Activated CD4-positive, alpha-beta T cell treated with anti-CD3 and anti-CD28 coated beads for 4 hours (primary cell): ENCODE measurements at regions not wholly inside any gene's neighbourhood (a gene's known extent, or its start where the extent isn't known, plus 50 kb on each side); places are given as distances from the start of the nearest gene placed in this dataset.
A peak's percentile ranks its signal among the peaks of the same experiment; 100 is the strongest.
"Not testable (repeated sequence)": the region's sequence is repeated elsewhere in the genome, so short reads cannot be mapped to it uniquely, and the experiment has no call there.

Experiments used
- DNase-seq, 2 donors: peaks; one replicate each; pipeline ENCODE4 v3.0.0-alpha.2; 2020

- DNase-seq, result not testable (repeated sequence)
These were observed 84.9 kb upstream of the ALDH3B2 start for GRCh38 chr11:67759321-67759720.

DNA sequence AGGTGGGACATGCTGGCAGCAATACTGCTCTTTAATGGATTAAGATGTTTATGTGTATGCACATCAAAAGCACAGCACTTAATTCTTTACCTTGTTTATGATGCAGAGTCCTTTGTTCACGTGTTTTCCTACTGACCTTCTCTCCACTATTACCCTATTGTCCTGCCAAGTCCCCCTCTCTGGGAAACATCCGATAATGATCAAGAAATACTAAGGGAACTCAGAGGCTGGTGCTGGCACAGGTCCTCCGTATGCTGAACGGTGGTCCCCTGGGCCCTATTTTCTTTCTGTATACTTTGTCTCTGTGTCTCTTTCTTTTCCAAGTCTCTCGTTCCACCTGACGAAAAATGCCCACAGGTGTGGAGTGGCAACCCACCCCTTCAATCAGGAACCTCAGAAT is 84.0 kb upstream of the ALDH3B2 start:
- DNase-seq, result not testable (repeated sequence)

DNA sequence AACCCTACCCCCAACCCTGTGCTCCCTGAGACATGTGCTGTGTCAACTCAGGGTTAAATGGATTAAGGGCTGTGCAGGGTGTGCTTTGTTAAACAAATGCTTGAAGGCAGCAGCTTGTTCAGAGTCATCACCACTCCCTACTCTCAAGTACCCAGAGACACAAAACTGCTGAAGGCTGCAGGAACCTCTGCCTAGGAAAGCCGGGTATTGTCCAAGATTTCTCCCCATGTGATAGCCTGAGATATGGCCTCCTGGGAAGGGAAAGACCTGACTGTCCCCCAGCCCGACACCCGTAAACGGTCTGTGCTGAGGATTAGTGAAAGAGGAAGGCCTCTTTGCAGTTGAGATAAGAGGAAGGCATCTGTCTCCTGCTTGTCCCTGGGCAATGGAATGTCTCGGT is 83.6 kb upstream of the ALDH3B2 start:
- DNase-seq, result not testable (repeated sequence)

- DNase-seq, result not testable (repeated sequence)
These were observed 79.4 kb upstream of the ALDH3B2 start for GRCh38 chr11:67753820-67754219.

DNA sequence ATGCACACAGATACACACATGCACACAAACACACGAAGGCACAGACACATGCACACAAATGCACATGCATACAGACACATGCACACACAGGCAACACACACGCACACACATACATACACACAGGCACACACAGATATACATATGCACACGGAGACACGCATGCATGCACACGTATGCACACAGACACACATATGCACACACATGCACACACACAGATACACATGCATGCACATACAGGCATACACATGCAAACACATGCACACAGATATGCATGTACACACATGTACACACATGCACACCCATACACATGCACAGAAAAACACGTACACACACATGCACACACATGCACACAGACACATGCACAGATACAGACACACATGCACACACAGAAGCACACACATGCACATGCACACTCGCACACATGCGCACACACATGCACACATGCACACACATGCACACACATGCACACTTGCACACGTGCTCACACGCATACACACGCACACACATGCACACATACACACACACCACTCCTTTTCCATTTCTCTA is 70.8 kb upstream of the ALDH3B2 start:
- DNase-seq, result no peak

- DNase-seq, result not testable (repeated sequence)
These were observed 69.8 kb upstream of the ALDH3B2 start for GRCh38 chr11:67744231-67744630.

DNA sequence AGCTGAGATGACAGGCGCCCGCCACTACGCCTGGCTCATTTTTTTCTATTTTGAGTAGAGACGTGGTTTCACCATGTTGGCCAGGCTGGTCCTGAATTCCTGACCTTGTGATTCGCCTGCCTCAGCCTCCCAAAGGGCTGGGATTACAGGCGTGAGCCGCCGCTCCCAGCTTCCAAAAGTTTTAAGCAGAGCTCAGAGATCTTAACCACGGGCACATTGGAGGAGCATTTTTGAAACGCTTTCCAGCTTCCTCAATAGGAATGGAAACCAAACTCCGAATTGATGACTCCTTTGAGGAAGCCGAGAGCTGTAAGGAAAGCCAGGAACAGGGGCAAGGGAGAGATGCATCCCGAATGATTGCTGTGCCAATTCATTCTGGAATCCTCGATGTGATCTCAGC is 63.8 kb upstream of the ALDH3B2 start:
- not testable (repeated sequence) for DNase-seq

DNA sequence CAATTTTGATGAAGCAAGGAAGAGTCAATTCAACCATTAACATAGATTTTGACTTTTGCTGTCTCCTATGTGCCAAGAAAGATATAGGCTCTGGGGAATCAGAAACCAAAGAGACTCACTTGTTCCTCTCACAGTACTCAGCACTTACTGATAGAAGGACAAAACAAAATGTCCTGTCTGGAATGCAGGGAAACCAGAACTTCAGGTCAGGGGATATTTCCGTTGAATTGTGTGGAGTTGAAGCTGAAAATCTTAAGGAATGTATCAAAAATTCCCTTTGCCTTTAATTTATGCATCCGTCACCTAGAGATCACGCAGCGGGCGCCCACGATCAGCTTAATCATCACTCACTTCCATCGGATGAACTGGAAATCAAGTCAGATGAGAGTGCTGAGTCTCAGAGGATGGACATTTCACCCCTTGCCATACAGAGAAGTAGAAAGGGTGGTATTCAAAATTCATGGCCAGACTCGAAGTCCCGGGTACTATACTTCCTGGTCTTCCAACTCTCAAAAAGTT is 63.2 kb upstream of the ALDH3B2 start:
- not testable (repeated sequence) for DNase-seq

DNA sequence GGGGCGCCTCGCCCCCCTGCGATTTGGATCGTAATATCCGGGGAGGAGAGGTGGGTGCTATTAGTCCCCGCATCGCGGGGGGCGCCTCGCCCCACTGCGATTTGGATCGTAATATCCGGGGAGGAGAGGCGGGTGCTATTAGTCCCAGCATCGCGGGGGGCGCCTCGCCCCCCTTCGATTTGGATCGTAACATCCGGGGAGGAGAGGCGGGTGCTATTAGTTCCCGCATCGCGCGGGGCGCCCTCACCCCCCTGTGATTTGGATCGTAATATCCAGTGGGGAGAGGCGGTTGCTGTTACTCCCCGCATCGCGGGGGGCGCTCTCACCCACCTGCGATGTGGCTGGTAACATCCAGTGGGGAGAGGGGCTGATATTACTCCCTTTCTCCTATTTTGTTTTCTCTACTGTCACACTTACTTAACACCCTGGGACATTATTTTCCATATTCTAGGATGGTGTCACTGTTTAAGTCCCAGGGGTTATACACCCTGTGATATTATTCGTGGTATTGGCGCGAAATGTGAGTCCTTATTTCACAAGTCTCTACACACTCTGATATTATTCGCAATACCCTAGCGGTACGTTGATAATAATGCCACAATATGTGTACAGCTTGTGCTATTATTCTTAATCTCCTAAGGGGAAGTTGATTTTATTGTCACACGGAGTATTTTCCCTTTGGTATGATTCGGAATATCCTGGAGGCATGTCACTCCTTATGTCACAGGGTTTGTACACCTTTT is 57.8 kb upstream of the ALDH3B2 start:
- DNase-seq, result peak; percentile 12 to 19

GRCh38 chr11:67731583-67731982 is 57.2 kb upstream of the ALDH3B2 start:
- DNase-seq, result no peak

DNA sequence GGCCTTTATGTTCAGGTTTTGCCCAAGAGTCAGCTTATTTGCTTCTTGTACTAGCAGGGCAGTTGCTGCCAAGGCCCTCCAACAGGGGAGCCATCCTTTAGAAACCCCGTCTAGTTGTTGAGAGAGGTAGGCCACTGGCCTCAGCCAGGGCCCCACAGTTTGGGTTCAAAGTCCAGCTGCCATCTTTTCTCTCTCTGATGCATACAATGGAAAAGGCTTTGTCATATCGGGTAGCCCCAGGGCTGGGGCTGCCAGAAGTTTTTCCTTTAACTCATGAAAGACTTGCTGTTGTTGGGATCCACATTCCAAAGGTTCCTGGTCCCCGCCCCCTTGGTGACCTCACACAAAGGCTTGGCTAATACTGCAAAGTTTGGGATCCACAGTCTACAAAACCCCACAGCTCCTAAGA is 53.7 kb upstream of the ALDH3B2 start:
- DNase-seq, result not testable (repeated sequence)

DNA sequence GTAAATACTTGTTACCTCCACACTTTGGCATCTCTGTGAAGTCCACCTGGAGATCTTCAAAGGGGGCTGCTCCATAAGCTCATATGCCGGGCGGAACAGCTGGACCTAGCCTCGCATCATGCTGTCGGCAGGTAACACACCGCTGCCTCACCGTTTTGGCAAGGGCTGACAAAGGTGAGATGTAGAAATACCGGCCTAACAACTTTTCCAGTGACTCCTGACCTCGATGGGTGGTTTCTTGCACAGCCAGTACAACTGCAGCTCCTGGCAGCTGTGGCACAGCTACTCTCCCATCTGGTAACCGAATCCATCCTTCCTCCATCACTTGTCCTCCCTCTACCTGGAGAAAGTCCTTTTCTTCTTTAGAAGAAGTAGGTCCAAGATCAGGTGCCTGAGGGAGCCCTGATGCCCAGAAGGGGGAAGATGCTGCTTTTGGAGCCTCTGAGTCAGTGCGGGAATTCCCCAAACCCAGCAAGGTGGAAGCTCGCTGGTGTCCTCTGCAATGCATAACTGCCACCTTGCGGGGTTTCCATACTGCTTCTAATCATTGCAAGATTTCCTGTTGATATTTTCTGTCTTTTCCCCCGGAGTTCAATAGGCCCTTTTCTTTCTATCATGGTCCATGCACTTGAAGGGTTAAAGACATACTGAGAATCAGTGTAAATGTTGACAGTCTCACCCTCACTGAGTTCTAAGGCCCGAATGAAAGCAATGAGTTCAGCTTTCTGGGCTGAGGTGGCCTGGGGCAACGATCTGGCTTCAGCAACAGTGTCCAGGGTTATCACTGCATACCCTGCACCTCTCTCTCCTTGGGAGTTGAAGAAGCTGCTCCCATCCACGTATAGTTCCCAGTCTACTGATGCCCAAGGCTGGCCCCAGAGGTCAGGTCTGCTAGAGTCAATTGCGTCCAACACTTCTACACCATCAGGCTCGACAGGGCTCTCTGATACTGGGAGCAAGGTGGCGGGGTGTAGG is 52.9 kb upstream of the ALDH3B2 start:
- peak; percentile 31 to 39 for DNase-seq
